Right renal cortex interstitium (tissue), 3 donors: ENCODE measurements at regions not wholly inside any gene's neighbourhood (a gene's known extent, or its start where the extent isn't known, plus 50 kb on each side); places are given as distances from the start of the nearest gene placed in this dataset.

ENCODE experiments used
- DNase-seq, 3 donors: peaks; one replicate each; pipeline ENCODE4 v3.0.0-alpha.2; 2013; ENCODE audit warnings: low read depth in 3 of 3, low spot score in 2 of 3

DNA sequence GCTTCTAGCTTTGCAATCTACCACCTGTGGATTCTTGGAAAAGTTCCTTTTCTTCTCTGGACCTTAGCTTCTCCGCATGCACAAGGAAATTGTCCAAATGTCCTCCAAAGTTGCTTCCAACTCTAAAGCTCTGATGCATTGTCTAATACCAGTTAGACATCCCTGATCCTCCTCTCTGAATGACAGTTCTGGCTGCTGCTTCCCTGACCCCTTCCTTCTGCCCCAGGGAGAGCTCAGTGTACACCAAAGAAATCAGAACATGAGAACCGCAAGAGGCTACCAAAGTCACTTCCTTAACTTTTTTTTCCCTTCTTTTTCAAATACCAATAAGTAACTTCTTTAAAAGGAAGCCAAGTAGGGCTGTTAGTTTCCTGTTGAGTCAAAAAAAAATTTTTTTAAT lies 79.7 kb upstream of the CES5A start:
- no peak for DNase-seq

DNA sequence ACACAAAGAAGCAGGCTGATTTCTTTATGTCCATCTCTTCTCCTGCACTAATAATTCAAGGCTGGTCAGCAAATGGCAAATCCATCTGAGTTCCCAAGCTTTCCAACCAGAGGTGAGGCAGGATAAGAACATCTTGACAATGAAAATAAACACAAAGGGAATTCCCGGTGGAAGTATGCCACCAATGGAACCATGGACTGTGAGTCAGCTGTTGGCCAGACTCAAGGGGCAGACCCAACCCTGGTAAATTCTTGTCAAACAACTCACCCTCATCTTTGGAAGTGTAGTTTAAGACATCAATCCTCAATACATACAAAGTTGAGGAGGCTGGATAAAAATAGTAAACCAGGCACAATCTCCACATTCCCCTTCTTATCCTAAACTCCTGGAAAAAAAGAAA lies 74.3 kb upstream of the CES5A start:
- DNase-seq, result no peak

DNA sequence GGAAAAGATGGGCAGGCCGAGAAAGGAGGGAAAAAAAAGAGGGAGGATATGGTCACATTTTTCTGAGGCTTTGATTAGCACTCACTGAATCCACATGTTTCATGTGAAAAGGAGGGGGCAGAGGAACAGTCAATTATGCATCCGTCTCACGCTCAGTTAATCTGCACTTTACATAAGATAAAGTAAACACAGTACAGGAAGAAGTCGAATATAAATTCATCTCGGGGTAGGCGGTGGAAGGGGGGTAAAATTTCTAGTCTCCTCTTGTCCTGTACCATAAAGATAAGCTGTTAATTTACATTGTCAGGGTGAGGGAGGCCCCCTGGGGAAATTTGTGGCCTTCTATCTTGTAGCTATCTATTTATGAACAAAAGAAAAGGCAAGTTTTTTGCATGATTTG lies 73.1 kb upstream of the CES5A start:
- DNase-seq, result no peak

- DNase-seq, result no peak
Measured at GRCh38 chr16:55947366-55947765, 72.2 kb upstream of the CES5A start.

DNA sequence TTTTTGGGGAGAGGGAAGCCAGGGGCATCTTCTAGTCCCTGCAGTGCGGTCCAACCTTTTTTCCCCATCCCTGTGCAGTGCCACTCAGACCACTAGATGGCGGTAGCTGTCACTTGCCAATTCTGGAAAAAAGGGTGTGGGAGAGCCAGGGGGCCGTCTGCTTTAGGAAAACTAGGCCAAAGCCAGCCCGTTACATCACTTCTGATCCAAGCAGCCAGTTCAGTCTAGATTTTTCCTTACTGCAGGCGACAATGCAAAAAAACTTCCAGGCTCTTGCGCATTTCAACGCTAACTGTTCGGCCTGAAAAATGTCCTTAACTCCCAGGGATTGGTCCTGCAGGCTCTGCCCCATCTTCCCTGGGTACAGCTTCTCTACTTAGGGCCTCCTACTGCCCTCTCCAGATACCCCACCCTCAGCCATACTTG lies 69.2 kb upstream of the CES5A start:
- DNase-seq, result peak in 2 of 3 donors; percentile 68 to 69

DNA sequence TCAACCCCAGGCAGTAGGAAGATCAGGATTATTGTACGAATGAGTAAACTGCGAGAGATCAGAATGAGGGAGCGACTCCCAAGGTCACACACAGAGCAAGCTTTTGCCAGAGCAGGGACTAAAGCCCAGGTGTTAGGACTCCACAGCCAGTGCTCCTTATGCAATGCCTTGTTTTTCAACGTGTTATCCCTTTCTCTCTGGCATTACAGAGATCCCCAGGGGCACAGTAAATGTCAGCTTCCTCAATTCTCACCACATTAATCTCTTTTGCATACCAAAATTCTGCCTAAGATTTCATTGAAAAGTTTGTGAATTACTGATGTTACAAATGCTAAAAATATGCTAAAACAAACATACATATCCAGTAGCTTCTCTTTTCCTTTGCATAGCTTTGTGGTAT lies 68.1 kb upstream of the CES5A start:
- no peak for DNase-seq

DNA sequence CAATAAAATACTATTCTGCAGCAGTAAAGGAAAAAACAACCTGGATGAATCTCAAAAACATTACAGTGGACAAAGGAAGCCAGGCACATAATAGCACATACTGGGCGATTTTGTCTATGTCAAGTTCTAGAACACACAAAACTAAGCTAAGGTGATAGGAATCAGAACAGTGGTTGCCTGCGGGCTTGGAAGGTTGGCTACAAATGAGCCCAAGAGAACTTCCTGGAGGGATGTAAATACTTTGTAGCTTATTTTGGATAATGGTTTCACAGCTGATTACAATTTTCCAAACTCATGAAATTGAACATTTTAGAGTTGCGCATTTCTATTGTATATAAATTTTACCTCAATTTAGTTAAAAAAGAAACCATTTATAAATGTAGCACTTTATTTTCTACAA lies 67.6 kb upstream of the CES5A start:
- DNase-seq, result no peak

DNA sequence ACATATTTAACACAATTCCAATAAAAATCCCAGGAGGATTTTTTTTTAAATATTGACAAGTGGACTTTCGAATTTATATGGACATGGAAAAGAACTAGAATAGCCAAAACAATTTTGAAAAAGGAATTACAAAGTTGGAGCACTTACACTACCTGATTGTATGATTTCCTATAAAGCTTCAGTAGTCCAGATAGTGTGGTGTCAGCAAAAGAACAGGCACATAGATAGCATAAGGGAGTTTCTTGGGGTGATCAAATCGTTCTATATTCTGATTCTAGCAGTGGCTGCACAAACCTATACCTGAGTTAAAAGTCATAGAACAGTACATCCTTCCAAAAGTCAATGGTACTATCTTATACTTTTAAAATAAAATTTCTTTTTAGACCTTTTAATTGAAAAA lies 66.4 kb upstream of the CES5A start:
- no peak for DNase-seq

GRCh38 chr16:55938126-55938525 lies 63.0 kb upstream of the CES5A start:
- no peak for DNase-seq

GRCh38 chr16:55933038-55933437 lies 57.9 kb upstream of the CES5A start:
- DNase-seq, result no peak

DNA sequence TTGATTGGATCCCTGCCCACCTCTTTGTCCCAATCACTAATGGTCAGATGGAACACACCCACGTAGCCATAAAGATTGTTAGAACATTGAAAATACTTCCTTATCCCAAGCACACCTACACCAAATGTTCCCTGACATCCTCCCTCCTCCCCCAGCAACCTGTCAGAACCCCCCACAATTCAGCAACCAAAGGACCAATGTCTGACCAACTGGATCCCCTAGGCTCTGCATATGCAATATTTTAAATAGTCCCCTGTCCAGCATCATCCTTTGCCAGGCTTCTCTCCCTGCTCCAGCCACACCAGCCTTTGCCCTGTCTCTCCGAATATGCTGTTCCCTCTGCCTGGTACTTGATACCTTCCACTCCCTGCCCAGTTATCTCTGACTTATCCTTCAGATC lies 54.9 kb upstream of the CES5A start:
- no peak for DNase-seq

- no peak for DNase-seq
Measured at GRCh38 chr16:55929181-55929580, 54.0 kb upstream of the CES5A start.

GRCh38 chr16:55925242-55925641 lies 50.1 kb upstream of the CES5A start:
- DNase-seq, result no peak
